GM12874 (cell line): ENCODE measurements at regions not wholly inside any gene's neighbourhood (a gene's known extent, or its start where the extent isn't known, plus 50 kb on each side); places are given as distances from the start of the nearest gene placed in this dataset.

ENCODE experiments used
- TF ChIP-seq, protein P1 (sequence below): IDR thresholded peaks from 2 replicates; pipeline ENCODE4 v1.5.1; 2011; ENCODE audit warnings: low read depth, mild to moderate bottlenecking, control low read depth, low read length, moderate library complexity; ENCODE audit not compliant: insufficient read depth

DNA sequence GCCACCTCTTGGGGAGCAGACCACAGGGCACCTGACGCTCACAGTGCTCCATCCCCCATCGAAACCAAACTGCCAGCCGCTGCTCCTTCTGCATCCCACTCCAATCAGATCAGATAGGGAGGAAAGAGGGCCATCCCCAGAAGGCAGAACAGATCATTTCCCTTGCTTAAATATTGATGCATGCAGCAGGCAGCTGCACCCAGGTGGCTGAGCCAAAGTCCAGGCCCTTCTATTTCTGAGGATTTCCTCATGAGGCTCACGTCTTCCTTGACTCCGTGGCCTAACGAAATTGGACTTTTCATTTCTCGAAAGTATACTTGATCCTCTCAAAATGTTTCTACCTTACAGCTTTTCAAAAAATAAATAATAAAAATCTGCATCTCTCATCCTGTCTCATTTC lies 239.2 kb downstream of the ATG4C start:
- TF ChIP-seq, protein P1, sequence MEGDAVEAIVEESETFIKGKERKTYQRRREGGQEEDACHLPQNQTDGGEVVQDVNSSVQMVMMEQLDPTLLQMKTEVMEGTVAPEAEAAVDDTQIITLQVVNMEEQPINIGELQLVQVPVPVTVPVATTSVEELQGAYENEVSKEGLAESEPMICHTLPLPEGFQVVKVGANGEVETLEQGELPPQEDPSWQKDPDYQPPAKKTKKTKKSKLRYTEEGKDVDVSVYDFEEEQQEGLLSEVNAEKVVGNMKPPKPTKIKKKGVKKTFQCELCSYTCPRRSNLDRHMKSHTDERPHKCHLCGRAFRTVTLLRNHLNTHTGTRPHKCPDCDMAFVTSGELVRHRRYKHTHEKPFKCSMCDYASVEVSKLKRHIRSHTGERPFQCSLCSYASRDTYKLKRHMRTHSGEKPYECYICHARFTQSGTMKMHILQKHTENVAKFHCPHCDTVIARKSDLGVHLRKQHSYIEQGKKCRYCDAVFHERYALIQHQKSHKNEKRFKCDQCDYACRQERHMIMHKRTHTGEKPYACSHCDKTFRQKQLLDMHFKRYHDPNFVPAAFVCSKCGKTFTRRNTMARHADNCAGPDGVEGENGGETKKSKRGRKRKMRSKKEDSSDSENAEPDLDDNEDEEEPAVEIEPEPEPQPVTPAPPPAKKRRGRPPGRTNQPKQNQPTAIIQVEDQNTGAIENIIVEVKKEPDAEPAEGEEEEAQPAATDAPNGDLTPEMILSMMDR: no peak

DNA sequence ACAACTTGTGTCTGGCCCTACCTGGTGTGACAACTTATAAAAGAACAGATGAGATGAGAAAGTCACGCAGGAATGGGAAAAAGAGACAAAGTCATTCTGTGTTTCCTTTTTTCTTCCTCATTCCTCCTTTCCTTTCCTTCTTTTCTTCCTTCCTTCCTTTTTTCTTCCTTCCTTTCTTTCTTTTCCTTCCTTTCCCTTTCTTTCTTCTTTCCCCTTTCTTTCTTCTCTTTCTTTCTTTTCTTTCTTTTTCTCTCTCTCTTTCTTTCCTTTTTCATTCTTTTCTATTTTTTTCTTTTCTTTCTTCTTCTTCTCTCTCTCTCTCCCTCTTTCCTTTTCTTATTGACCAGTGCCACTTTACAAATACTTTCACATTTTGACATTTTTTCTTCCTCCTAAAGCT lies 239.7 kb downstream of the ATG4C start:
- TF ChIP-seq, protein P1: no peak

DNA sequence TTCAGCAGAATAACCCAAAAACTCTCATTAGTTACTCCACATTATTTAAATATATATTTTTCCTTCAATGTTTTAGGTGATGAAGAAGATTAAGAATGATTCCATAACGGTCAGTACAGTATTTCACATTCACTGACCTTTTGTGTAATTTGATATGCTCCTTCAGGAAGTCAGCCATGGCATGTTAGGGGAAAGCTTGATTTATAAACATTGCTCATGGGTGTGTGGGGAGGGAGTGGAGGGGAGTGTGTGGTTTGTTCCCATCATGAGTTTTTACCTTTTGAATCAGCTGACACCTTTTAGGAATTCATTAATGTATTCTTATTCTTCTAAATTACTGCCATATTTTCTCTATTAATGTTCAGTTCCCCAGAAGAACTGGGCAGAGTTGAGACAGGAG lies 240.2 kb downstream of the ATG4C start:
- TF ChIP-seq, protein P1: no peak

DNA sequence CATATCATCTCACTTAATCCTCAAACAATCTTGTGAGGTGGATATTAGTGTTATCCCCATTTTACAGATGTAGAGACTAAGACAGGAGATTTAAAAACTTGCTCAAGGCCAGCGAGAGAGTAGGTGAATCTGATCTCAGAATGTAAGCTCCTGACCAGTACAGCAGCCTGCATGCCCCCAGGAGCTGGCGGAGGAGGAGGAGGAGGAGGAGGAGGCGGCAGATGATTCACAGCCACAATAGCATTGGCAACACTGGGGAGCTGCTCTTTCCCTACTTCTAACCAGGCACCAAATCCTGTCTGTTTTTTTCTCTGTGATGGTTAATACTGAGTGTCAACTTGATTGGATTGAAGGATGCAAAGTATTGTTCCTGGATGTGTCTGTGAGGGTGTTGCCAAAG lies 243.2 kb downstream of the ATG4C start:
- TF ChIP-seq, protein P1: no peak

DNA sequence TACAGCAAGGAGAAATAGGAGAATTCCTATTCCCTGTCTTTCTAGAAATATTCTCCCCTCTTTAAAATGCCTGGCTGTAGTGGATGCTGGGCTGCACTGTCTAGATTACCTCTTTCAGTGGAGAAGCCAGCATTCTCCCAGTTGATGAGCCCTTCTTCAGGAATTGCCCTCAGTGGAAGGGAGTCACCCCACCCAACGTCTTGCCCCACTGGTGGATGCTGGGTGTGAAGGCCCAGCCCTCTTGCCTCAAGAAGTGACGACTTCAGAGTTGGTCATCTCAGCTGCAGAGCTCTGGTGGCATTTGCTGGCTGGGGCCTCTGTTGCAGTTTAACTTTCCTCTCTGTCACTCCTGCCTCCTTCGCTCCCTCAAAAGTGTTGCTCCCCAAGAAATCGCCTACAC lies 248.2 kb downstream of the ATG4C start:
- TF ChIP-seq, protein P1: no peak

DNA sequence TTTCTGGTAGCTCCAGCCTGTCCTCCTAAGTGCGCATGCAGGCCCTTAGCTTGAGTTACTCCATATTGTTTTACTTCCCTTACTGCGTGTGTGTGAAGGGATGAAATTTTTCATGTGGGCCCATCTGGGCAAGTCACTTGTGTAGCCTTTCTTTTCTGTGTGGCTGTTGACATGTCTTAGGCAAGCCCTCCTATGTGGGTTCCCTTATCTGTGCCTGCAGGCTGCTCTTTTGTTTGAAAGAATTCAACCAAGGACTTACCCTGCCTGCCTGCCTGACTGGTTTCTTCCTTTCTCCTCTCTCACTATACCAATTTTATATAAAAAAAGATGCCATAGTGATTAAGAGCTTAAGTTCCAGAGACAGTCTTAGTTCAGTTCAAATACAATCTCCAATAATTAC lies 249.3 kb downstream of the ATG4C start:
- TF ChIP-seq, protein P1: no peak

DNA sequence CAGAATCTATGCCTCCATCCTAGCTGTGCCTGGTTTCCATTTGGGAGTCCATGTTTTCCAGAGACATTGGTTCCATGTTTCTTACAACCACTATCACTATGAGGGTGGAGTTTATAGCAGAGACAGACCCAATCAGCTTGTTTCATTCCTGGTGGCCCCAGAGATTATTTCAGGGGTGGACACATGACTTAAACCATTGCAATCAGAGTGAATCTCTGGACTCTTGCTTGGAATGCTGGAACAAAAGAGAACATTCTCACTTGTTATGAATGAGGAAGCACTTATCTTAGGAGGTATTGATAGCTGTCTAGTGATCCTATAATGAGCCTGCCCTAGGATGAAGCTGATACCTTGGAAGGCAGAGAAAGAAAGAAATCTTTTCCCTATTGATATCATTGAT lies 250.3 kb downstream of the ATG4C start:
- TF ChIP-seq, protein P1: no peak

DNA sequence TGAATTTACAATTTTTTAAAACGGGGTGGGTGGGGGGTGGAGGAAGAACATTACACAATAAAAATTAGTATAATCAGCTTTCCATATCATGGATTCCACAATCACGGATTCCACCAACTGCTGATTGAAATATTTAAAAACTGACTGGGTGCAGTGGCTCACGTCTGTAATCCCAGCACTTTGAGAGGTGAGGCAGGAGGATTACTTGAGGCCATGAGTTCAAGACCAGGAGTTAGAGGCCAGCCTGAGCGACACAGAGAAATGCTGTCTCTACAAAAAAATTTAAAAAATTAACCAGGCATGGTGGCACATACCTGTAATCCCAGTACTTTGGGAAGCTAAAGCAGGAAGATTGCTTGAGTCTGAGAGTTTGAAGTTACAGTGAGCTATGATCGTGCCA lies 254.7 kb downstream of the ATG4C start:
- TF ChIP-seq, protein P1: no peak
